Lung microvascular endothelial cell (primary cell): ENCODE measurements at regions not wholly inside any gene's neighbourhood (a gene's known extent, or its start where the extent isn't known, plus 50 kb on each side); places are given as distances from the start of the nearest gene placed in this dataset.
"Not testable (repeated sequence)": the region's sequence is repeated elsewhere in the genome, so short reads cannot be mapped to it uniquely, and the experiment has no call there.

Experiments
- DNase-seq, 2 donors: peaks; one replicate each; pipeline versions ENCODE4 v3.0.0 to v3.0.0-alpha.2; 2010; ENCODE audit warnings: low read depth in 2 of 2

GRCh38 chr12:105455261-105455660 is 124.8 kb downstream of the C12orf75 start:
- no peak for DNase-seq

DNA sequence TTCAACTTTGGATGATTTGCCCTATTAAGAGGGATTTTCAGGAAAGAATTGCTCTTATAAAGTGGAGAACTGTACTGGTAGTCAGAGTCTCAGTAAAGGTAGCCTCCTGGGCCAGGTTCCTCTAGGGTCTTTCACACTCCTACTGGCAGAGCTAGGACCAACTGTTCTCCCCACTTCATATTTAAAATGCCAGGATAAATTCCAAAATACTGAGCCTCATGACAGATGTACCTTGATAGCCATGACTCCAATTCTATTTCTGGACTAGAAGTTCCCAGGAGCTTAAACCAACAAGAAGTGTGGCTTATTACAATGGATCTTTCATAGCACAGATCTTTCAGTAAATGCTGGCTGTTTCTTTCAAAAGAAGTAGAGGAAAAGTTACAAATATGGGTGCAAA is 126.5 kb downstream of the C12orf75 start:
- no peak for DNase-seq

DNA sequence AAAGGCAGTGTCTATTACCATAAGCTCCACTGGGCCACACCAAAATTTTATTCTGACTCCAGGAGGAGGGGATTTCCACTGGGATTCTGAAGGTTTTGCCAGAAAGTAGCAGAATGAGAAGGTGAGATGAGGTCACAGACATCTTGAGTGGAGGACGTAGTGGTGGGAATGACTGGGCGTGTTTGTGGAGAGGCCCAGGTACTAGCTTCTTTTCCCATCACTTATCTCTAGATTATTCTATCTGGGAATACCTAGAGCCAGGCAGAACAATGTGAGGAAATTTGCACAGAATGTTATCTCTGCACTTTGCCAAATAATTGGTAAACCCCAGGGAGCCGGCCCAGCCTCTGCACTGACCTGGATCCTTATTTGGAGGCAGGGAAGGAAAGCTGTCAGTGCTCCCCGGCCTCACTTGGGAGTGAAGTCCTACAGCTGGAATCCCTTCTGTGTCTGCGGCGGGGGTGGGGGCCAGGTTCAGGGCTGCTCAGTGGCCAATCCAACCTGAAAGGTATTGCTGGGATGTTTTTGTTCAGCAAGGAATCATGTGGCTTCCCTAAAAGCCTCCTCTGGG is 129.4 kb downstream of the C12orf75 start:
- peak in 1 of 2 donors; percentile 73 for DNase-seq

DNA sequence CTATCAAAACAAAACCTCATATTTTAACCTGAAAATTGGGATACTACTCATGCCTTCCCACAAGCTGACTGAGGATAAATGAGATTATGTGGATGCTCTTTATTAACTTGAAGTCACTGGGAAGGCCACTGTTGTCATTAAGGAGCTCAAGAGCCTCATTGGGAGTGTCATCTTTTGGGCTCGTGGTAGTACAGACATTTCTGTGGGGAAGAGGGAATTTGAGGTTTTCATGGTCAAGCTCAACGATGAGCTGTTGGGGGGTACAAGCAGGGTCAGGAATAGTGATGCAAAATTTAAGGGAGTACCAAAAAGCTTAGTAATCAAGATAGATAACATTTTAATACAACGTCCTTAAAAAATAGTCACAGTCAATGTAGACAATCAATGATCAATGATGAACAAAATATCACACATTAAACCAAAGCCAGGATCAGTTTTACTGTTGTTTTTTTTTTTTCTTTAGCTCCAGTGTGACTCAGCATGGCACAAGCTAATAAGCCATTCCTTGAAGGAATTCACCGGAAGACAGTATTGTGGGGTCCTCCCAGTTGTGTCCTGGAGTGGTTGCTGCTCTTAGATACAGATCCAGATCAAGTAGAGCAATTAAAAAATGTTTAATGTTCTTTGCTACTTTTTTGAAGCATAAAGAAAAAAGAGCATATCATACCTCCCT is 130.9 kb downstream of the C12orf75 start:
- DNase-seq: peak in 1 of 2 donors; percentile 73

- no peak for DNase-seq
Measured at GRCh38 chr12:105461944-105462762, 131.7 kb downstream of the C12orf75 start.

DNA sequence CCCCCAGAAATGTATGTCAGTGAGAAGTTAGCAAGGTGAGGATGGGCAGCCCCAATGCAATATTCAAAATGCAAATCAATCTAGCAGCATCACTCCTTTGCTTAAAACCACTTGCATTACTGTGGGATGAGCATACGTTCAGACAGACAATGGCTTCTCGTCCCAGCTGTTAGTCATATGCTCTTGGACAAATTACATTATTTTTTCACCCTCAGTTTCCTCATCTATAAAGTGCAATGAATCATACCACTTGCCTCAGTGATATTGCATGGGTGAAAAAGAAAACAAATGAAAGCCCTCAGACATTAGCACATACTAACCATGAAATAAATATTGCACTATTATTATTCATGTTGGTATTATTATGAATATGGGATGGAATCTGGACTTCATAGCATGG is 132.3 kb downstream of the C12orf75 start:
- peak in 1 of 2 donors; percentile 45 for DNase-seq

- no peak for DNase-seq
Measured at GRCh38 chr12:105464406-105464805, 133.9 kb downstream of the C12orf75 start.

DNA sequence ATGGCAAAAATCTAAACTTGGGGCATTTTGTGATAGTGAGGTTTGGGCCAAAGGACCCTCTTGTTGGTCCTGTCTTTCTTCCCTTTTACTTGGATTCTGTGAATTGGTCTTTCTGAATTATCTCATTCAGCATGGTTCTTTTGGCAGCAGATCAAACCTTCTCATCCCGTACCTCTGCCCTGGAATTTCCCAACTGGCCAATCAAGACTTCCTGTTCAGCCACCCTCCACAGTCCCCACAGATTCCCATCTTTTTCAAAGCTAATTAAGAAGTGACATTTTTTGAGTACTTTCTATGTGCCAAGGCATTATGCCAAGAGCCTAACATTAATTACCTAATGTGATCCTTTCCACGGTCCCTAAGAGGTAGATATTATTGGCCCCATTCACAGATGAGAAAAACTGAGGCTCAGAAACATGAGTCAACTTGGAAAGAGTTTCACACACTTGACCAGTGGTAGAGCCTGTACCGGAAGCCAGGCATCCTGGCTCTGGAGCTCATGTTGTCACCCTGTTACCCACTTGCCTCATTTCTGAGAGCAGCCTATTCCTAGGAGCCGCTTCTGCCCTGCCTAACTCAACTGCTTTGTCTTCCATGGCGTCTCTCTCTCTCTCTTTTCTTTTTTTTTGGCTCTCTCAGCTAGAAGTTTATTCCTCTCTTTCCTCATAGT is 135.9 kb downstream of the C12orf75 start:
- DNase-seq: peak in 1 of 2 donors; percentile 79

DNA sequence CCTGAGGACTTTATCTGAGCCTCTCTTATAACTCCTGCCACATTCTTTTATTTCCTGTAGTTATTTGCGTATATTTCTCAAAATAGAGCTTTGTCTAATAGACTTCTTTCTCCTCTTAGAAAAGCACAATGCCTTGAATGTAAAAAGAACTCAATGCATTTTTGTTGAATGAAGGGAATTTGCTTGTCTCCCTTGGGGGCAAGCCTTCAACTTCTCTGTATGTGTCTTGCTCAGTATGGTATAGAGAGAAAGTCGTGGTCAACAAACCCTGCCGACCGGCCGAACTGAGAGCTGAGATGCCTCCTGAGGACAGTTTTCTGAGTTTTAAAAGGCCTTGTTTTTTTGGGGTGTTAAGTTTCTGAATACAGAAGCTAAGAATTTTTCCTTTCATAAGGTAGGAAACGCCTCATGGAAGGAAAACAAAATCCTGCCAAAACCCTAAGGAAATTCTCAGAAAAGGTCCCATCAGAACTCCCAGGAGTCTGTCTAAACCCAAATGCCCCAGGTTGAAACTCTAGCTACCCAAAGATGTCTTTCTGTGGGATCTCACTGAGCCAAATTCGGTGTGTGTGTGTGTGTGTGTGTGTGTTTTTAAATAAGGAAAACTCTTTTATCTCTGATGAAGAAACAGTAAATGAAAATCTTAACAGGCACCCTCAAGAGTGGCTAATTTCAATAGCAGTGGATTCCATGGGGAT is 136.6 kb downstream of the C12orf75 start:
- no peak for DNase-seq

GRCh38 chr12:105467710-105468366 is 137.3 kb downstream of the C12orf75 start:
- DNase-seq: peak; percentile 35 to 52

DNA sequence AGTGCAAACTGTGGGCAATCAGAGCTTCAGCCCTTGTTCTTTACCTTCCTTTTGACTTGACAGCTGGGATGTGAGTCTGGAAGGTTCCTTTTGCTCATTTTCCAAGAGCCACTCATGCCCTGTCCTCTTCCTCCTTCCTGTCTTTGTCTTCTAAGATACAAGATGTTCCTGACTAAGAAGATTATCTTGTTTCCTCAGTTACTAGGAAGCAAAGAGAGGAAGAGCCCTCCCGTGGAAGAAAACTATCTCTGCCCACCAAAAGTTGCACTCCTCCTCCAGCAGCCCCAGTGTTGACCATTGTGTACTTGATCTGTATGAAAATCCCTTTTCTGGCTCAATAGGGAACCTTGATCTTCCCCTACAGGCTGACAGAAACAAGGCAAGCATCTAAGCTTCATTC is 138.0 kb downstream of the C12orf75 start:
- DNase-seq: peak in 1 of 2 donors; percentile 51

DNA sequence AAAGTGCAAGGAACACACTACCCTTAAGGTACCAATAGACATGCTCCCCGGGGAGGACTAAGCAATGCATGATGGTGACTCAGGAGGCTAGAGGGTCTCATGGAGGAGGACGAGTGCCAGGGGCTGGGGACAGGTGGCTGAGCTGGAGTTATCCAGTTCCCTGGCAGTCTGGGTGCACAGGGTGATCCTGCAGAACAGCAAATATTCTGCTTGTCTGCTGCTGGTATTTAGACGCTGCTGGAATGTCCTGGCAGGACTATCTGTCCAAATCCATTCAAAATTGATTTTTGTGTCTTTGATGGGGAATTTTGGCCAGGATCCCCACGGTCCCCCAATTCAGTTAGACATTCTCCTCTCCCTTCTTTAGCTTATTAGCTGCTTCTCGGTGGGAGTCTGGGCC is 138.7 kb downstream of the C12orf75 start:
- no peak for DNase-seq

- peak in 1 of 2 donors; percentile 63 for DNase-seq
Measured at GRCh38 chr12:105469701-105470100, 139.2 kb downstream of the C12orf75 start.

GRCh38 chr12:105470102-105470501 is 139.6 kb downstream of the C12orf75 start:
- peak in 1 of 2 donors; percentile 42 for DNase-seq

DNA sequence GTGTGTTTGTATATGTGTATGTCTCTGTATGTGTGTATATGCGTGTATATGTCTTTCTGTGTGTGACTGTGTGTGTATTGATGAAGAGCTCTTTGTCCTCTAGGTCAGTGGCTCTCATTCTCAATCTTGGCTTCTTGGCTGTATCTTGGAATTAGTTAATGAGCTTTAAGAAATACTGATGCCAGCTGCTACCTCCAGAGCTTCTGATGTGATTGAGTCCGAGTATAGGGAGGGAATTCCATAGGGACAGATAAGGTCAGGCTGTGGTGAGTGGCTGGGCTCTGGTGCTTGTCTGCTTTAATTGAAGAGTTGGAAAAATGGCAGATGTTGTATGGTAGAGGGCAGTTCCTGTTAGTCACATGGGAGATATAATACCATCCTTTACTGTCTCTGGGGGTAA is 140.1 kb downstream of the C12orf75 start:
- DNase-seq: peak in 1 of 2 donors; percentile 60

GRCh38 chr12:105474672-105475071 is 144.2 kb downstream of the C12orf75 start:
- DNase-seq: peak in 1 of 2 donors; percentile 64

- no peak for DNase-seq
Measured at GRCh38 chr12:105476616-105477015, 146.1 kb downstream of the C12orf75 start.

GRCh38 chr12:105477873-105478272 is 147.4 kb downstream of the C12orf75 start:
- DNase-seq: peak in 1 of 2 donors; percentile 62

- DNase-seq: not testable (repeated sequence)
Measured at GRCh38 chr12:105478788-105479187, 148.3 kb downstream of the C12orf75 start.

- DNase-seq: no peak
Measured at GRCh38 chr12:105479710-105480109, 149.2 kb downstream of the C12orf75 start.

DNA sequence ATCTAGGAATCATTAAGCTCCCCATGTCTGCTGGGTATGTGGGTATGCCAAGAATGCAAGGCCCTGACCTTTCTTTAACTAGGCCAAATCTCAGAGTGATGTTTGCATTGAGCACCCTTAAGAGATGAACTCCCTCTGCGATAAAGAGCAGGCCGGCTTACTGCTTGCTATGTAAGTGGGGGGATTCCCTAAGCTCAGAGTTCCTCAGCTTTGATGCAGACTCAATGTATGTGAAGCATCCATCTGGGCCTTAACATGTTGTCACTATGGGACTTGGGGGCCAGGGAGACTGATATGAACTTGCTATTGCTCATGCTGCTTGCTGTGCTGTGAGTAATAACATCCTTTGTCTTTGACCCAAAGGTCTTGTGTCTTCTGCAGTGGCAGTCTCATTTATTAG is 149.7 kb downstream of the C12orf75 start:
- DNase-seq: peak in 1 of 2 donors; percentile 87
